ENCODE measurements at regions not wholly inside any gene's neighbourhood (a gene's known extent, or its start where the extent isn't known, plus 50 kb on each side); places are given as distances from the start of the nearest gene placed in this dataset.
"Not testable (repeated sequence)": the region's sequence is repeated elsewhere in the genome, so short reads cannot be mapped to it uniquely, and the experiment has no call there.

DNA sequence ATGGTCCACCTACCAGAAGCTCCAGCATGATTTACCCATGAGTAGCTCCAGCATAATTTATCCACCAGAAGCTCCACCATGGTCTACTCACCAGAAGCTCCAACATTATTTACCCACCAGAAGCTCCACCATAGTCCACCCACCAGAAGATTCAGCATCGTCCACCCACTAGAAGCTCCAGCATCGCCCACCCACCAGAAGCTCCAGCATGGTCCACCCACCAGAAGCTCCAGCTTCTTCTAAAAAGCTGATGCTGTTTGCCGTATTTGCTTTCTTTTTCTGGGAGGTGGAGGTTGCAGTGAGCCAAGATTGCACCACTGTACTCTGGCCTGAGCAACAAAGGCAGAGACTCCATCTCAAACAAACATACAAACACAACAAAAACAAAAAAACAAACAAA, 136.2 kb upstream of the TPTE start:
- not testable (repeated sequence) for TF ChIP-seq CTCF, POLR2A (IDR thresholded peaks at IDR 0.05)

All from prostate gland (tissue), 2 donors.